ENCODE measurements at regions not wholly inside any gene's neighbourhood (a gene's known extent, or its start where the extent isn't known, plus 50 kb on each side); places are given as distances from the start of the nearest gene placed in this dataset.

DNA sequence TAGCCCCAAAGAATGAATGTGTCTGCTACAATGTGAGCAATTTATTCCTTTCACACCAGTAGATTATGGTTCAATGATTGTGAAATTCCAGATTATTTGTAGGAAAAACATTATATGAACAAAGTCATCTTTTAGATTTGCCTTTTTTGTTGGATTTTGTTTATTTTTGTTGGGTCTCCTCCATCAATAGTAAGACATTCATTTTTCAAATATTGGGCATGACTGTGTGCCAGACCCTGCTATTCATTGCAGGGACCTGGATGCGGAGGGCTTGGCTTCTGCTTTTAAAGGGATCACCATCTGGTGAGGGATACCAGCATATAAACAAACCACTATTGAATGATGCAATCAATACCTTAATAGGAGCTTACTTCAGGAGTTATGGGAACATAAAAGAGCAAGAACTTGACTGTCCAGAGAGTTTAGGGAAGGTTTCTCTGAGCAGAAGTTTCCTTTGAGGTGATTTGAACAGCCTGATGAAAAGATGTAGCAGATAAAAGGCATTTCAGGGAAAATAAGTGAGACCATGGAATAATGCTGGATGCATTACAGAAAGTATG lies 486.7 kb downstream of the EPHA4 start:
- Histone ChIP-seq H2AK5ac (ENCODE audit: low read length, severe bottlenecking) (no peak overlapping the region), H4K91ac (ENCODE audit: low read length) (no peak overlapping the region), H3K27ac (ENCODE audit: low read length, poor library complexity, severe bottlenecking) (no peak overlapping the region), H2BK15ac (ENCODE audit: low read depth, poor library complexity, severe bottlenecking) (no peak overlapping the region), H3K36me3 (ENCODE audit: control insufficient read depth in 1 of 2, insufficient read depth in 2 of 2, low read depth in 1 of 2, low read length in 2 of 2) (no peaks in the 10 kb centered on the region), H3K23ac (ENCODE audit: low read length in 2 of 2) (no peak overlapping the region), H3K9ac (ENCODE audit: low read length) (no peak overlapping the region), H3K18ac (ENCODE audit: low read depth in 1 of 2, low read length in 2 of 2) (no peak overlapping the region), H3K14ac (ENCODE audit: low read length in 2 of 2) (no peak overlapping the region), H3K4me2 (ENCODE audit: low read length, poor library complexity, severe bottlenecking) (no peak overlapping the region), H3K4me1 (ENCODE audit: control insufficient read depth, insufficient read depth, low read depth, low read length) (peaks cover 2% of the 10 kb centered on the region), H4K8ac (ENCODE audit: low read length) (no peak overlapping the region), H3K4me3 (ENCODE audit: insufficient read depth in 1 of 2, low read depth in 1 of 2, low read length in 2 of 2) (no peak overlapping the region), H2BK5ac (ENCODE audit: low read depth, low read length, poor library complexity, severe bottlenecking) (no peak overlapping the region), H2BK120ac (ENCODE audit: low read depth, low read length) (no peak overlapping the region), H3K4ac (ENCODE audit: low read depth in 1 of 2, low read length in 2 of 2) (no peak overlapping the region), H3K9me3 (ENCODE audit: control insufficient read depth, low read length) (no peaks in the 10 kb centered on the region), H2BK12ac (ENCODE audit: low read length in 2 of 2) (no peak overlapping the region), H2AFZ (ENCODE audit: low read depth, low read length) (no peak overlapping the region), H3K79me1 (replicated peaks; ENCODE audit: low read length, poor library complexity, severe bottlenecking) (no peaks in the 10 kb centered on the region), H3K27me3 (ENCODE audit: control insufficient read depth in 1 of 2, insufficient read depth in 1 of 2, low read length in 2 of 2) (no peaks in the 10 kb centered on the region)
- 83% methylated on average over 1 of the region's 1 CpG for WGBS
- no peak for DNase-seq

DNA sequence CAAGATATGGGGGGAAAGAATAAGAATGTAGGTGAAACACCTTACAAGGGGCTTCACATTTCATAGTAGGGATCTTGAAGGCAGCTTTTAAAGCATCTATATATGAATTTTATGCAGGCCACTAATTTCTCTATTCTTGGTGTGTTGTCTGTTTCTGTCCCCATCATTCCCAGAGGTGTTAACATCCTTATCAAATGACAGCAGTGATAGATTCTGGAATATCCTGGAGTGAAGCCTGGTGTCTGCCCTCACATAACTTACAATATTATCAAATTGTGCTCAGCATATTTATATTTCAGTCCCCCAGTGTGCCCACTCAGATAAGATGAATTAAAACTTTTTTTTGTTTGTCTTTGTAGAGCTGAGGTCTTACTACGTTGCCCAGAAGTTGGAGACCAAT lies 486.2 kb downstream of the EPHA4 start:
- Histone ChIP-seq H2BK12ac (ENCODE audit: low read length in 2 of 2) (no peak overlapping the region), H3K18ac (ENCODE audit: low read depth in 1 of 2, low read length in 2 of 2) (no peak overlapping the region), H2BK5ac (ENCODE audit: low read depth, low read length, poor library complexity, severe bottlenecking) (no peak overlapping the region), H2AK5ac (ENCODE audit: low read length, severe bottlenecking) (no peak overlapping the region), H3K36me3 (ENCODE audit: control insufficient read depth in 1 of 2, insufficient read depth in 2 of 2, low read depth in 1 of 2, low read length in 2 of 2) (no peaks in the 10 kb centered on the region), H2BK15ac (ENCODE audit: low read depth, poor library complexity, severe bottlenecking) (no peak overlapping the region), H3K27me3 (ENCODE audit: control insufficient read depth in 1 of 2, insufficient read depth in 1 of 2, low read length in 2 of 2) (no peaks in the 10 kb centered on the region), H3K9me3 (ENCODE audit: control insufficient read depth, low read length) (no peaks in the 10 kb centered on the region), H3K79me1 (replicated peaks; ENCODE audit: low read length, poor library complexity, severe bottlenecking) (no peaks in the 10 kb centered on the region), H3K4ac (ENCODE audit: low read depth in 1 of 2, low read length in 2 of 2) (no peak overlapping the region), H3K23ac (ENCODE audit: low read length in 2 of 2) (no peak overlapping the region), H3K14ac (ENCODE audit: low read length in 2 of 2) (no peak overlapping the region), H3K4me1 (ENCODE audit: control insufficient read depth, insufficient read depth, low read depth, low read length) (peaks cover 2% of the 10 kb centered on the region), H4K91ac (ENCODE audit: low read length) (no peak overlapping the region), H2BK120ac (ENCODE audit: low read depth, low read length) (no peak overlapping the region), H3K4me3 (ENCODE audit: insufficient read depth in 1 of 2, low read depth in 1 of 2, low read length in 2 of 2) (no peak overlapping the region), H2AFZ (ENCODE audit: low read depth, low read length) (no peak overlapping the region), H4K8ac (ENCODE audit: low read length) (no peak overlapping the region), H3K9ac (ENCODE audit: low read length) (no peak overlapping the region), H3K27ac (ENCODE audit: low read length, poor library complexity, severe bottlenecking) (no peak overlapping the region), H3K4me2 (ENCODE audit: low read length, poor library complexity, severe bottlenecking) (no peak overlapping the region)
- no CpG with 5 or more reads among the region's 1 CpG for WGBS
- no peak for DNase-seq

DNA sequence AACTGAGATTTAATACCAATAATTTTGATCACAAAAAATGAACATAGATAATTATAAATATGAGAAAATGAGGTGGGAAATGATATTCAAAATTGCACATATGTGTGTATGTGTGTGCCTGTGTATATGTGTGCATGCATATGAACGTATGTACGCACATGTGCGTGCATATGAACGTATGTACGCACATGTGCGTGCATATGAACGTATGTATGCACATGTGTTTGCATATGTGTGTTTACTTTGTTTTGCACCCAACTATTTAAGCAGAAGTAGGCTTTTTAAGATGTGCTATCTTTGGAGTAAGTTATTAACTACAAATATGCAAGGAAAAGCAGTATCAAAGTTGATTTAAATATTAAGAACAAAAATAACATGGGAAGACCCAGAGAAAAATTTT lies 484.3 kb downstream of the EPHA4 start:
- H2BK120ac ChIP-seq (ENCODE audit: low read depth, low read length): no peak overlapping the region
- H2BK12ac ChIP-seq (ENCODE audit: low read length in 2 of 2): no peak overlapping the region
- H2AFZ ChIP-seq (ENCODE audit: low read depth, low read length): no peak overlapping the region
- H4K91ac ChIP-seq (ENCODE audit: low read length): no peak overlapping the region
- no peaks in the 10 kb centered on the region for H3K9me3 ChIP-seq (ENCODE audit: control insufficient read depth, low read length)
- H3K18ac ChIP-seq (ENCODE audit: low read depth in 1 of 2, low read length in 2 of 2): no peak overlapping the region
- no peak overlapping the region for H3K9ac ChIP-seq (ENCODE audit: low read length)
- no peak overlapping the region for H3K14ac ChIP-seq (ENCODE audit: low read length in 2 of 2)
- H3K27me3 ChIP-seq (ENCODE audit: control insufficient read depth in 1 of 2, insufficient read depth in 1 of 2, low read length in 2 of 2): no peaks in the 10 kb centered on the region
- no peak for DNase-seq
- no peak overlapping the region for H2AK5ac ChIP-seq (ENCODE audit: low read length, severe bottlenecking)
- WGBS: 96% methylated on average over 7 of the region's 7 CpGs
- H3K4me3 ChIP-seq (ENCODE audit: insufficient read depth in 1 of 2, low read depth in 1 of 2, low read length in 2 of 2): no peak overlapping the region
- H4K8ac ChIP-seq (ENCODE audit: low read length): no peak overlapping the region
- no peak overlapping the region for H3K23ac ChIP-seq (ENCODE audit: low read length in 2 of 2)
- H3K4ac ChIP-seq (ENCODE audit: low read depth in 1 of 2, low read length in 2 of 2): no peak overlapping the region
- no peak overlapping the region for H3K4me2 ChIP-seq (ENCODE audit: low read length, poor library complexity, severe bottlenecking)
- H2BK5ac ChIP-seq (ENCODE audit: low read depth, low read length, poor library complexity, severe bottlenecking): no peak overlapping the region
- H2BK15ac ChIP-seq (ENCODE audit: low read depth, poor library complexity, severe bottlenecking): no peak overlapping the region
- no peaks in the 10 kb centered on the region for H3K79me1 ChIP-seq (replicated peaks; ENCODE audit: low read length, poor library complexity, severe bottlenecking)
- peaks cover 2% of the 10 kb centered on the region for H3K4me1 ChIP-seq (ENCODE audit: control insufficient read depth, insufficient read depth, low read depth, low read length)
- H3K36me3 ChIP-seq (ENCODE audit: control insufficient read depth in 1 of 2, insufficient read depth in 2 of 2, low read depth in 1 of 2, low read length in 2 of 2): no peaks in the 10 kb centered on the region
- no peak overlapping the region for H3K27ac ChIP-seq (ENCODE audit: low read length, poor library complexity, severe bottlenecking)

DNA sequence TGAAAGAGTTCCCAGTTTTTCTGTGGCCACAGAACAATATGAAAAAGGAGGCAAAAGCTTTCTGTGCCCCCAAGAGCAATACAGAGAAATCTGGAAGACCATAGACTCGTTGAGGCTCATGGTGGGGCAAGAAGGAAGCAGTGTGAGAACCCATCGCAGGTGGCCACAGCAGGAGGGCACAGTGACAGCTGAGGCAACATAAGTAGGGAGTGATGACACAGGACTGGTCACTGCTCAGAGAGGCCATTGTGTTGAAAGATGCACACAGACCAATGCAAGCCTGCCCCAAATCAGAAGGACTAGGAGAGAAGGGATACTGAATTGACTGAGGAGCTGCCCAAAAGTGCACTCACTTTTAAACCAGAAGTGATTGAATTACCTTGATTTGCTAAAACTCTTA lies 483.6 kb downstream of the EPHA4 start:
- Histone ChIP-seq H3K9me3 (ENCODE audit: control insufficient read depth, low read length) (no peaks in the 10 kb centered on the region), H3K18ac (ENCODE audit: low read depth in 1 of 2, low read length in 2 of 2) (no peak overlapping the region), H2AK5ac (ENCODE audit: low read length, severe bottlenecking) (no peak overlapping the region), H4K8ac (ENCODE audit: low read length) (no peak overlapping the region), H2BK5ac (ENCODE audit: low read depth, low read length, poor library complexity, severe bottlenecking) (no peak overlapping the region), H3K23ac (ENCODE audit: low read length in 2 of 2) (no peak overlapping the region), H3K27me3 (ENCODE audit: control insufficient read depth in 1 of 2, insufficient read depth in 1 of 2, low read length in 2 of 2) (no peaks in the 10 kb centered on the region), H3K9ac (ENCODE audit: low read length) (no peak overlapping the region), H4K91ac (ENCODE audit: low read length) (no peak overlapping the region), H3K4me2 (ENCODE audit: low read length, poor library complexity, severe bottlenecking) (no peak overlapping the region), H3K79me1 (replicated peaks; ENCODE audit: low read length, poor library complexity, severe bottlenecking) (no peaks in the 10 kb centered on the region), H2AFZ (ENCODE audit: low read depth, low read length) (no peak overlapping the region), H2BK12ac (ENCODE audit: low read length in 2 of 2) (no peak overlapping the region), H3K4me1 (ENCODE audit: control insufficient read depth, insufficient read depth, low read depth, low read length) (peaks cover 2% of the 10 kb centered on the region), H3K4me3 (ENCODE audit: insufficient read depth in 1 of 2, low read depth in 1 of 2, low read length in 2 of 2) (no peak overlapping the region), H3K4ac (ENCODE audit: low read depth in 1 of 2, low read length in 2 of 2) (no peak overlapping the region), H2BK120ac (ENCODE audit: low read depth, low read length) (no peak overlapping the region), H3K36me3 (ENCODE audit: control insufficient read depth in 1 of 2, insufficient read depth in 2 of 2, low read depth in 1 of 2, low read length in 2 of 2) (no peaks in the 10 kb centered on the region), H2BK15ac (ENCODE audit: low read depth, poor library complexity, severe bottlenecking) (no peak overlapping the region), H3K14ac (ENCODE audit: low read length in 2 of 2) (no peak overlapping the region), H3K27ac (ENCODE audit: low read length, poor library complexity, severe bottlenecking) (no peak overlapping the region)
- WGBS: 86% methylated on average over 2 of the region's 2 CpGs
- no peak for DNase-seq

Data from mesenchymal stem cell (in vitro differentiated cells and primary cell).